AG04450 (cell line): ENCODE measurements at regions not wholly inside any gene's neighbourhood (a gene's known extent, or its start where the extent isn't known, plus 50 kb on each side); places are given as distances from the start of the nearest gene placed in this dataset.

ENCODE experiments used
- CTCF ChIA-PET: fragments of 300-600, 350-600 bp; formaldehyde crosslinking; extraction: SDS; loops from one replicate; lab custom pipeline; 2022; ENCODE audit warnings: antibody characterized with exemption, inconsistent platforms; lab: Charles Lee
- POLR2A ChIA-PET: fragments of 350-600 bp; formaldehyde crosslinking; extraction: SDS; loops from one replicate; lab custom pipeline; 2021; ENCODE audit warnings: antibody characterized with exemption, inconsistent platforms; lab: Yijun Ruan, JAX
- DNase-seq: peaks from one replicate; pipeline ENCODE4 v3.0.0-alpha.2; 2011; ENCODE audit warnings: low read depth, low spot score
- H3K27ac ChIP-seq: one replicate; pipeline ENCODE4 v1.5.1; 2012; ENCODE audit warnings: low read depth, low read length, control low read depth
- H3K27me3 ChIP-seq: one replicate; pipeline ENCODE4 v1.6.0; 2012; ENCODE audit warnings: low read length; ENCODE audit not compliant: control insufficient read depth, insufficient read depth
- H3K4me3 ChIP-seq: 2 replicates; pipeline ENCODE4 v1.5.1; 2011; ENCODE audit warnings: mild to moderate bottlenecking, low read depth, low read length, control low read depth
- H3K9me3 ChIP-seq: 2 replicates; pipeline ENCODE4 v1.5.1; 2012; ENCODE audit warnings: low read length; ENCODE audit not compliant: control insufficient read depth, insufficient read depth
- TF ChIP-seq, protein P1 (sequence below): IDR thresholded peaks from 2 replicates; pipeline ENCODE4 v1.5.1; 2011; ENCODE audit warnings: low read depth, low read length, control low read depth, inconsistent platforms

DNA sequence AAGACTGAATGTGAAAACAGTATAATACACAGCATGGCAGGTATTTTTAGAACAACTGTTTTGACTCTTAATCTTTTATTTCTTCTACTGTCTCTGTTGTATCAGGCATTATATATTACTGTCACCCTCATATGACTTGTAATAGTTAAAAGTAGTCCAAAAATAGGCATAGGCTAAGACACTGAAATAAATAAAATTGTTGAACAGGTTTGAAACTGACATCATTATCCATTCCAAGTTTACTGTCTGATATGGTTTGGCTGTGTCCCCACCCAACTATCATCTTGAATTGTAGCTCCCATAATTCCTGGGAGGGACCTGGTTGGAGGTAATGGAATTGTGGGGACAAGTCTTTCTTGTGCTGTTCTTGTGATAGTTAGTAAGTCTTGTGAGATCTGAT is 91.4 kb upstream of the CDH19 start:
- ChIA-PET POLR2A (no interaction called here), CTCF (interaction anchor here (0.5 kb wide), 1 partner anchor 469 kb away, joined by 4 read pairs; no protein-coding TSS in a partner anchor)
- TF ChIP-seq, protein P1, sequence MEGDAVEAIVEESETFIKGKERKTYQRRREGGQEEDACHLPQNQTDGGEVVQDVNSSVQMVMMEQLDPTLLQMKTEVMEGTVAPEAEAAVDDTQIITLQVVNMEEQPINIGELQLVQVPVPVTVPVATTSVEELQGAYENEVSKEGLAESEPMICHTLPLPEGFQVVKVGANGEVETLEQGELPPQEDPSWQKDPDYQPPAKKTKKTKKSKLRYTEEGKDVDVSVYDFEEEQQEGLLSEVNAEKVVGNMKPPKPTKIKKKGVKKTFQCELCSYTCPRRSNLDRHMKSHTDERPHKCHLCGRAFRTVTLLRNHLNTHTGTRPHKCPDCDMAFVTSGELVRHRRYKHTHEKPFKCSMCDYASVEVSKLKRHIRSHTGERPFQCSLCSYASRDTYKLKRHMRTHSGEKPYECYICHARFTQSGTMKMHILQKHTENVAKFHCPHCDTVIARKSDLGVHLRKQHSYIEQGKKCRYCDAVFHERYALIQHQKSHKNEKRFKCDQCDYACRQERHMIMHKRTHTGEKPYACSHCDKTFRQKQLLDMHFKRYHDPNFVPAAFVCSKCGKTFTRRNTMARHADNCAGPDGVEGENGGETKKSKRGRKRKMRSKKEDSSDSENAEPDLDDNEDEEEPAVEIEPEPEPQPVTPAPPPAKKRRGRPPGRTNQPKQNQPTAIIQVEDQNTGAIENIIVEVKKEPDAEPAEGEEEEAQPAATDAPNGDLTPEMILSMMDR, result no peak
- H3K4me3 ChIP-seq, result no peak overlapping the region
- no peak overlapping the region for H3K27ac ChIP-seq
- H3K27me3 ChIP-seq, result no peaks in the 10 kb centered on the region
- no peak for DNase-seq
- peaks cover 7% of the 10 kb centered on the region; the same call in 1 of the 2 replicates for H3K9me3 ChIP-seq

GRCh38 chr18:66694852-66695251 is 91.0 kb upstream of the CDH19 start:
- Histone ChIP-seq H3K27me3 (no peaks in the 10 kb centered on the region), H3K27ac (no peak overlapping the region), H3K4me3 (no peak overlapping the region), H3K9me3 (peaks cover 7% of the 10 kb centered on the region; the same call in 1 of the 2 replicates)
- POLR2A ChIA-PET, result no interaction called here
- CTCF ChIA-PET, result no interaction called here
- TF ChIP-seq, protein P1, result no peak
- DNase-seq, result no peak

- CTCF ChIA-PET, result no interaction called here
- no peak for DNase-seq
These were observed 83.7 kb upstream of the CDH19 start for GRCh38 chr18:66687635-66688034.

GRCh38 chr18:66682855-66683322 is 79.0 kb upstream of the CDH19 start:
- H3K27me3 ChIP-seq, result no peaks in the 10 kb centered on the region
- CTCF ChIA-PET, result no interaction called here
- no peak overlapping the region for H3K27ac ChIP-seq
- peaks cover 24% of the 10 kb centered on the region for H3K9me3 ChIP-seq
- no peak for DNase-seq
- H3K4me3 ChIP-seq, result no peak overlapping the region
- POLR2A ChIA-PET, result no interaction called here
- TF ChIP-seq, protein P1, result no peak

More at GRCh38 chr18:66687635-66688034, 83.7 kb upstream of the CDH19 start:
- Histone ChIP-seq H3K9me3 (peaks cover 18% of the 10 kb centered on the region), H3K27ac (no peak overlapping the region), H3K4me3 (no peak overlapping the region), H3K27me3 (no peaks in the 10 kb centered on the region)
- POLR2A ChIA-PET, result no interaction called here
- TF ChIP-seq, protein P1, result no peak

- no peak overlapping the region for H3K4me3 ChIP-seq
- CTCF ChIA-PET, result no interaction called here
- TF ChIP-seq, protein P1, result no peak
- H3K9me3 ChIP-seq, result peaks cover 20% of the 10 kb centered on the region
- POLR2A ChIA-PET, result no interaction called here
- H3K27ac ChIP-seq, result no peak overlapping the region
- no peak for DNase-seq
- H3K27me3 ChIP-seq, result no peaks in the 10 kb centered on the region
These were observed 72.8 kb upstream of the CDH19 start for GRCh38 chr18:66676699-66677098.
